D721Med (cell line): ENCODE measurements at regions not wholly inside any gene's neighbourhood (a gene's known extent, or its start where the extent isn't known, plus 50 kb on each side); places are given as distances from the start of the nearest gene placed in this dataset.
A peak's percentile ranks its signal among the peaks of the same experiment; 100 is the strongest.

Experiments used
- DNase-seq: peaks from one replicate; pipeline ENCODE4 v3.0.0; 2011; ENCODE audit warnings: low spot score; ENCODE audit not compliant: insufficient read length
- FAIRE-seq: peaks from 2 replicates; lab custom pipeline; 2011; peaks lifted over from hg19 to GRCh38; lab: Jason Lieb, UNC
- CTCF ChIP-seq: IDR thresholded peaks from 2 replicates; pipeline ENCODE4 v1.5.1; 2012; ENCODE audit warnings: mild to moderate bottlenecking, control low read depth; ENCODE audit not compliant: insufficient read depth; ENCODE audit errors: missing control alignments

- TF ChIP-seq CTCF, result no peak
- no peak for FAIRE-seq
- no peak for DNase-seq
Measured at GRCh38 chr2:103448495-103448894, 686.7 kb downstream of the TMEM182 start.

GRCh38 chr2:103451283-103451682, 689.5 kb downstream of the TMEM182 start:
- DNase-seq (no peak), FAIRE-seq (no peak)
- no peak for TF ChIP-seq CTCF

- no peak for DNase-seq
- no peak for FAIRE-seq
- peak; percentile 27 for TF ChIP-seq CTCF
Measured at GRCh38 chr2:103459283-103459682, 697.5 kb downstream of the TMEM182 start.

GRCh38 chr2:103462101-103462500, 700.3 kb downstream of the TMEM182 start:
- no peak for TF ChIP-seq CTCF
- DNase-seq, result no peak
- no peak for FAIRE-seq

- FAIRE-seq (no peak), DNase-seq (no peak)
- TF ChIP-seq CTCF, result no peak
Measured at GRCh38 chr2:103462712-103463111, 700.9 kb downstream of the TMEM182 start.

- TF ChIP-seq CTCF, result no peak
- FAIRE-seq, result no peak
- DNase-seq, result no peak
Measured at GRCh38 chr2:103464831-103465230, 703.0 kb downstream of the TMEM182 start.

- no peak for TF ChIP-seq CTCF
- DNase-seq (no peak), FAIRE-seq (no peak)
Measured at GRCh38 chr2:103469800-103470199, 708.0 kb downstream of the TMEM182 start.
